Esophagus (tissue), 2 donors: ENCODE measurements at regions not wholly inside any gene's neighbourhood (a gene's known extent, or its start where the extent isn't known, plus 50 kb on each side); places are given as distances from the start of the nearest gene placed in this dataset.

Experiments used
- H3K27ac ChIP-seq, 2 donors: one replicate each; pipeline ENCODE4 v1.5.1; 2013; ENCODE audit warnings: low read depth in 2 of 2, mild to moderate bottlenecking in 2 of 2, inconsistent platforms in 1 of 2, low read length in 1 of 2, moderate library complexity in 1 of 2
- H3K27me3 ChIP-seq, 2 donors: one replicate each; pipeline ENCODE4 v1.6.1; 2013; ENCODE audit warnings: low read length in 2 of 2, control low read depth in 1 of 2, mild to moderate bottlenecking in 1 of 2; ENCODE audit not compliant: insufficient read depth in 2 of 2, control insufficient read depth in 1 of 2
- H3K36me3 ChIP-seq, 2 donors: one replicate each; pipeline ENCODE4 v1.6.1; 2013; ENCODE audit warnings: low read length in 1 of 2; ENCODE audit not compliant: control insufficient read depth in 2 of 2, insufficient read depth in 2 of 2
- H3K4me1 ChIP-seq, 2 donors: one replicate each; pipeline ENCODE4 v1.6.1; 2013; ENCODE audit warnings: low read length in 1 of 2; ENCODE audit not compliant: control insufficient read depth in 2 of 2, insufficient read depth in 2 of 2
- H3K4me3 ChIP-seq, 2 donors: one replicate each; pipeline ENCODE4 v1.5.1; 2013; ENCODE audit warnings: low read length in 2 of 2, mild to moderate bottlenecking in 2 of 2, low read depth in 1 of 2, moderate library complexity in 1 of 2
- H3K9me3 ChIP-seq, 2 donors: one replicate each; pipeline ENCODE4 v1.6.1; 2013; ENCODE audit warnings: mild to moderate bottlenecking in 2 of 2, low read depth in 1 of 2, low read length in 1 of 2, moderate library complexity in 1 of 2; ENCODE audit not compliant: control insufficient read depth in 2 of 2, insufficient read depth in 1 of 2
- WGBS, 2 donors: extraction: QIAGEN DNeasy Blood & Tissue Kit; methylation state at CpG; one replicate each; pipeline ENCODE4 v1.1.7; 2013; 5-methylcytosine and 5-hydroxymethylcytosine counted together
- donor health status: healthy with polysubstance abuse.
- donor health status: Bipolar disorder and iron deficiency.

- Histone ChIP-seq H3K9me3 (no peaks in the 10 kb centered on the region), H3K4me1 (no peaks in the 10 kb centered on the region), H3K4me3 (no peak overlapping the region), H3K36me3 (no peaks in the 10 kb centered on the region), H3K27ac (no peak overlapping the region), H3K27me3 (no peaks in the 10 kb centered on the region)
- 53 to 68% methylated on average over 3 of the region's 3 CpGs for WGBS, 2 donors
Measured at GRCh38 chr4:11489453-11490083, 60.9 kb upstream of the HS3ST1 start.

GRCh38 chr4:11488657-11489452 lies 60.2 kb upstream of the HS3ST1 start:
- Histone ChIP-seq H3K4me3 (no peak overlapping the region), H3K27ac (no peak overlapping the region), H3K27me3 (no peaks in the 10 kb centered on the region), H3K4me1 (no peaks in the 10 kb centered on the region), H3K36me3 (no peaks in the 10 kb centered on the region), H3K9me3 (no peaks in the 10 kb centered on the region)
- 79 to 85% methylated on average over 6 of the region's 6 CpGs for WGBS, 2 donors

GRCh38 chr4:11487868-11488544 lies 59.3 kb upstream of the HS3ST1 start:
- H3K9me3 ChIP-seq, result no peaks in the 10 kb centered on the region
- H3K4me3 ChIP-seq, result no peak overlapping the region
- no peak overlapping the region for H3K27ac ChIP-seq
- H3K4me1 ChIP-seq, result no peaks in the 10 kb centered on the region
- H3K36me3 ChIP-seq, result no peaks in the 10 kb centered on the region
- WGBS, 2 donors, result 44 to 45% methylated on average over 3 of the region's 3 CpGs
- H3K27me3 ChIP-seq, result no peaks in the 10 kb centered on the region

GRCh38 chr4:11487139-11487538 lies 58.4 kb upstream of the HS3ST1 start:
- no peak overlapping the region for H3K4me3 ChIP-seq
- H3K27me3 ChIP-seq, result no peaks in the 10 kb centered on the region
- no peaks in the 10 kb centered on the region for H3K4me1 ChIP-seq
- no peaks in the 10 kb centered on the region for H3K36me3 ChIP-seq
- no peaks in the 10 kb centered on the region for H3K9me3 ChIP-seq
- no peak overlapping the region for H3K27ac ChIP-seq

GRCh38 chr4:11485926-11486325 lies 57.2 kb upstream of the HS3ST1 start:
- no peaks in the 10 kb centered on the region for H3K4me1 ChIP-seq
- WGBS, 2 donors, result 78 to 83% methylated on average over 2 of the region's 2 CpGs

GRCh38 chr4:11484531-11484930 lies 55.8 kb upstream of the HS3ST1 start:
- Histone ChIP-seq H3K9me3 (no peaks in the 10 kb centered on the region), H3K27ac (no peak overlapping the region), H3K36me3 (no peaks in the 10 kb centered on the region), H3K4me1 (no peaks in the 10 kb centered on the region), H3K27me3 (no peaks in the 10 kb centered on the region), H3K4me3 (no peak overlapping the region)
- 86 to 97% methylated on average over 1 of the region's 1 CpG for WGBS, 2 donors

More at GRCh38 chr4:11485926-11486325, 57.2 kb upstream of the HS3ST1 start:
- Histone ChIP-seq H3K36me3 (no peaks in the 10 kb centered on the region), H3K9me3 (no peaks in the 10 kb centered on the region), H3K4me3 (no peak overlapping the region), H3K27ac (no peak overlapping the region), H3K27me3 (no peaks in the 10 kb centered on the region)

- H3K27ac ChIP-seq, result no peak overlapping the region
- H3K27me3 ChIP-seq, result no peaks in the 10 kb centered on the region
- no peak overlapping the region for H3K4me3 ChIP-seq
- no peaks in the 10 kb centered on the region for H3K4me1 ChIP-seq
- WGBS, 2 donors, result 56 to 63% methylated on average over 3 of the region's 3 CpGs
- no peaks in the 10 kb centered on the region for H3K9me3 ChIP-seq
- no peaks in the 10 kb centered on the region for H3K36me3 ChIP-seq
Measured at GRCh38 chr4:11483046-11483445, 54.4 kb upstream of the HS3ST1 start.

GRCh38 chr4:11480683-11481082 lies 52.0 kb upstream of the HS3ST1 start:
- no peaks in the 10 kb centered on the region for H3K9me3 ChIP-seq
- H3K4me3 ChIP-seq, result no peak overlapping the region
- H3K27me3 ChIP-seq, result no peaks in the 10 kb centered on the region
- H3K4me1 ChIP-seq, result no peaks in the 10 kb centered on the region
- 64 to 72% methylated on average over 2 of the region's 2 CpGs for WGBS, 2 donors
- H3K27ac ChIP-seq, result no peak overlapping the region
- no peaks in the 10 kb centered on the region for H3K36me3 ChIP-seq
